ENCODE measurements at regions not wholly inside any gene's neighbourhood (a gene's known extent, or its start where the extent isn't known, plus 50 kb on each side); places are given as distances from the start of the nearest gene placed in this dataset.

DNA sequence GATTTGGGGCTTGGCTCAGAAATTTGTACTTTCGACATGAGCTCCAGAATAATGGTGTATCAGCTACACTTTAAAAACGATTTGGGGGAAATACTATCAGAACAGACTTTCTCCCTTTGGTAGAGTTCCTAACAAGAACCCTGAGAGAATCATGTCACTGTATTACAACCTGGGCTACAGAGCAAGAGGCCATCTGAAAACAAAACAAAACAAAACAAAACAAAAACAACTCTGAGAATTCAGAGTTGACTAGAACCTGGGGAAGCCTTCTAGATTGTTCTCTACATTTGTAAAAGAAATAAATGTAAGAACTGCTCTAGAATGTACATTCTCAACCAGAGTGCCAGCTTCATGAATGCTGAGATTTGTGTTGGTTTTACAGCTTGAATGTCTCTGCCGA is 262.6 kb upstream of the SEMA3D start:
- Histone ChIP-seq H3K4me3 (ENCODE audit: low read length) (no peak overlapping the region), H3K36me3 (ENCODE audit: control insufficient read depth, insufficient read depth, low read length) (no peaks in the 10 kb centered on the region), H3K9me3 (ENCODE audit: control insufficient read depth, low read depth, low read length) (no peaks in the 10 kb centered on the region), H3K27me3 (ENCODE audit: control insufficient read depth, insufficient read depth, low read length) (no peaks in the 10 kb centered on the region), H3K4me1 (ENCODE audit: control insufficient read depth, insufficient read depth, low read length) (no peaks in the 10 kb centered on the region), H3K27ac (ENCODE audit: low read length) (no peak overlapping the region)
- WGBS (ENCODE audit: insufficient coverage, low lambda C conversion rate) = 100% methylated on average over 3 of the region's 3 CpGs
- no peak for DNase-seq

DNA sequence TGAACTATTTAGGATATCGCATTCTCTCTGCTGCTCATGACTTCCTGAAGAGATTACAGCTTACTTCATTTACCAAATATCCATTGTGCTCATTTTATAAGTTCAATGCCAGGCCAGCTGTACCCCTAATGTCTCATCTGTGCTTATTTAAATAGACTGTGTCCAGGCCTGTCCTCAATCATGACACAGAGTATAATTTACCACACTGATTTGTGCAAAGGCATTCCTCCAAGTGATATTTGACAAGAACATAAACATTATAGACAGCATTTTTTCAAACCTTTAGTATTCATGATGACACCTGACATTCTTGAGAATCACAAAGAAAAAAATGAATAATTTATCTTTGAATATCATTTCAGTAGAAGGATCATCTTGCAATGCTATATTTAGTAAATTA is 260.1 kb upstream of the SEMA3D start:
- Histone ChIP-seq H3K27ac (ENCODE audit: low read length) (no peak overlapping the region), H3K27me3 (ENCODE audit: control insufficient read depth, insufficient read depth, low read length) (no peaks in the 10 kb centered on the region), H3K9me3 (ENCODE audit: control insufficient read depth, low read depth, low read length) (no peaks in the 10 kb centered on the region), H3K36me3 (ENCODE audit: control insufficient read depth, insufficient read depth, low read length) (no peaks in the 10 kb centered on the region), H3K4me1 (ENCODE audit: control insufficient read depth, insufficient read depth, low read length) (no peaks in the 10 kb centered on the region), H3K4me3 (ENCODE audit: low read length) (no peak overlapping the region)
- 86% methylated on average over 1 of the region's 1 CpG for WGBS (ENCODE audit: insufficient coverage, low lambda C conversion rate)
- DNase-seq = no peak

DNA sequence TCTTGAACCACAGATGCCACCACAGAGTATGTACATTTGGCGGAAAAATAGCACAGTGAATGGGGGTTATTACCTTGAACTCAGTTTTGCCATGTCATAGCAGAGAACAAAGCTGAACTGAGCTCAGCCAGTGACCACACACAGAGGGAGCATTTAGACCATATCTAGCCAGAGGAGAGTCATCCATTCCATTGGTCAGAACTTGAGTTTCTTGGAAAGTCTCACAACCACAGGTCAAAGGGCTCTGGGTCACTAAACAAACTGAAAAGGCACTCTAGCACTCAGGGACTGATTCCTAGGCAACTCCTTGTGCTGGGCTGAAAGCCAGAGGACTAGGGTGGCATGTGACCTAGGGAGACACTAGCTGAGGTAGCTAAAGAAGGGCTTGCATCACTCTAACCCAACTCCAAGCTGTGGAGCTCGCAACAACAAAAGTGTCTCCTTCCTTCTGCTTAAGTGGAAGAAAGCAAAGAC is 239.7 kb upstream of the SEMA3D start:
- H3K9me3 ChIP-seq (ENCODE audit: control insufficient read depth, low read depth, low read length) = peaks cover 3% of the 10 kb centered on the region
- DNase-seq = no peak
- no peak overlapping the region for H3K27ac ChIP-seq (ENCODE audit: low read length)
- no CpG with 5 or more reads among the region's 2 CpGs for WGBS (ENCODE audit: insufficient coverage, low lambda C conversion rate)
- no peak overlapping the region for H3K4me3 ChIP-seq (ENCODE audit: low read length)
- H3K27me3 ChIP-seq (ENCODE audit: control insufficient read depth, insufficient read depth, low read length) = no peaks in the 10 kb centered on the region
- no peaks in the 10 kb centered on the region for H3K4me1 ChIP-seq (ENCODE audit: control insufficient read depth, insufficient read depth, low read length)
- no peaks in the 10 kb centered on the region for H3K36me3 ChIP-seq (ENCODE audit: control insufficient read depth, insufficient read depth, low read length)

DNA sequence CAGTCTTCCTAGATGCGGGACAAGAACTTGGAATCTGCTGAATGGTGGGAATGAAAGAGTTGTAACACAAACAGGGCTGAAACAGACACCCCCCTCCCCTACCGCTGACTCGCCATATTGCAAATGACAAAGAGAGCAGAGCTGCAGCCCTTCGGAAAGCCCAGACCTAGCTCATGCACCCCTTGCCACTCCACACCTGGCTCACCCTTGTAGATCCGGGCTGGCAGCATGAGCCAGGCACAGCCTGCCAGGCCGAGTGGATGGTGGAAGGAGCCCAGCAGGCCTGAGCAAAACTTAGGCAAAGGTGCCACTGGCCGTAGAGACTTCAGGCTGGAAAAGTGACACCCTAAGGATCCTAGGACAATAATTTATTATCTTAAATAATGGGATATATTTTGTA is 237.4 kb upstream of the SEMA3D start:
- DNase-seq = no peak
- Histone ChIP-seq H3K27me3 (ENCODE audit: control insufficient read depth, insufficient read depth, low read length) (no peaks in the 10 kb centered on the region), H3K9me3 (ENCODE audit: control insufficient read depth, low read depth, low read length) (peaks cover 3% of the 10 kb centered on the region), H3K27ac (ENCODE audit: low read length) (no peak overlapping the region), H3K4me1 (ENCODE audit: control insufficient read depth, insufficient read depth, low read length) (no peaks in the 10 kb centered on the region), H3K36me3 (ENCODE audit: control insufficient read depth, insufficient read depth, low read length) (no peaks in the 10 kb centered on the region), H3K4me3 (ENCODE audit: low read length) (no peak overlapping the region)
- WGBS (ENCODE audit: insufficient coverage, low lambda C conversion rate) = no CpG with 5 or more reads among the region's 7 CpGs

DNA sequence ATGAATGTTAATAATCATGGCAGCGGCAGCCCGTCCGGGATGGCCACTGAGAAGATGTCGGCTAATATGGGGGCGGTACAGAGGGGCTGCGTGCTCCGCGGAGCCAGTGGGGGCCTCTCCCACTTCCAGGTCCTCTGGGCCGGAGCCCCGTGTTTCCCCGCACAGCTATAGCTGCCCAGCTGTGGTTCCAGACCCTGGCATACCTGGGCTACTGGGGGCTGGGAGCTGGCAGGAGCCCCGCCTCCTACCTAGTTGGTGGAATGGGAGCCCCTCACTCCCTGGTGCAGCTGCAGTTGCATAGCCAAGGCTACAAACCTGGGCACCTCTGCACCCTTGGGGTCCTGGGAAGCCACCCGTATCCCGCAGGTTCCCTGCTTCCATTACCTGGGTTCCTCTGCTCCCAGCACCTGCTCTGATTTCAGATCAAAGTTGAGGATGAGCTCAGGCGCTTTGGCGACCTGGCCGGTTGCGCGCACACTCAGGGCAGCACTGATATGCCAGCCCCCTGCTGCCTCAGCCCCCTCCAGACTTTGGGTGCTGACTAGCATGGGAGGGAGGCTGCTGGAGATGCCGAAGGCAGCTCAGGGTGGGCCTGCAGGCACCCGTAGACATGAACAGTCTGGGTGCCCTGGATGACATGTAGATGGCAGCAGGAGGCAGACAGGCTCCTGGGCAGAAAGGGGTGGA is 236.5 kb upstream of the SEMA3D start:
- Histone ChIP-seq H3K27me3 (ENCODE audit: control insufficient read depth, insufficient read depth, low read length) (no peaks in the 10 kb centered on the region), H3K27ac (ENCODE audit: low read length) (no peak overlapping the region), H3K4me3 (ENCODE audit: low read length) (no peak overlapping the region), H3K9me3 (ENCODE audit: control insufficient read depth, low read depth, low read length) (peaks cover 3% of the 10 kb centered on the region), H3K36me3 (ENCODE audit: control insufficient read depth, insufficient read depth, low read length) (no peaks in the 10 kb centered on the region), H3K4me1 (ENCODE audit: control insufficient read depth, insufficient read depth, low read length) (no peaks in the 10 kb centered on the region)
- WGBS (ENCODE audit: insufficient coverage, low lambda C conversion rate) = no CpG with 5 or more reads among the region's 21 CpGs
- DNase-seq = no peak

DNA sequence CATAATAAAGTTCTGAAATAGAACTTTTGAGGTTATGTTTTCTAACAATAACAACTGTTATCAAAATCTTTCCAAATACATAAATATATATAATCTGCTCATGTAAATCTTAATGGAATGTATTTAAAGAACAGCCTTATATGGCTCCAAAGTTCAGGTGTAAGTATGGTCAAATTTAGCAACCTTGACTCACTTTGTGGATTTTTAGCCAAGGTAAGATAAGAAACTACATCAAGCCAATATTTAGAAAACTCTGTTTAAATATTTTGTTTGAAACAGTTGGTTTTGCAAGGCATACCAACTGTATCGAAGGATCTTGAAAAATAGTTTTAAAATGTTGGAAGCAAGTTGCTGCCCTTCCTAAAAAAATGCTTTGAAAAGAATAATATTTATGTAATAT is 228.9 kb upstream of the SEMA3D start:
- no peak for DNase-seq
- H3K9me3 ChIP-seq (ENCODE audit: control insufficient read depth, low read depth, low read length) = no peaks in the 10 kb centered on the region
- no peak overlapping the region for H3K4me3 ChIP-seq (ENCODE audit: low read length)
- H3K4me1 ChIP-seq (ENCODE audit: control insufficient read depth, insufficient read depth, low read length) = no peaks in the 10 kb centered on the region
- no peaks in the 10 kb centered on the region for H3K36me3 ChIP-seq (ENCODE audit: control insufficient read depth, insufficient read depth, low read length)
- 17% methylated on average over 1 of the region's 1 CpG for WGBS (ENCODE audit: insufficient coverage, low lambda C conversion rate)
- H3K27me3 ChIP-seq (ENCODE audit: control insufficient read depth, insufficient read depth, low read length) = no peaks in the 10 kb centered on the region
- H3K27ac ChIP-seq (ENCODE audit: low read length) = no peak overlapping the region

DNA sequence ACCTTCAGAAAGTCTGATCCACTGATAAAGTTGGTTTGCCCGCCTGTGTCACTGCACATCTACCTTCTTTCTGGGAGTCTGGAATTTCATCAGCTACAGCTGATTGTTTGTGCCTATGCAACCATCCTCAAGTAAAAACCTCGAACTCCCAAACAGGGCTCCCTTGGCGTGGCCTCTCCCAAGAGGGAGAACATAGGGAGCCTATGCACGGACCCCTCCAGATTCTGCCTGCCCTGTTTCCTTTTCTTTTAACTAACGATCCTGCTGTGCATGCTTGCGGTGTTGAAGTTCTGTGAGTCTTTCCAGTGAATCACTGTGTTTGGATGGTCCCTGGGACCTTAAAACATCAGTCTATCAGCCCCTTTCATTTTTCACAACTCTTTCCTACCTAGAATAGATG is 226.9 kb upstream of the SEMA3D start:
- Histone ChIP-seq H3K27me3 (ENCODE audit: control insufficient read depth, insufficient read depth, low read length) (no peaks in the 10 kb centered on the region), H3K9me3 (ENCODE audit: control insufficient read depth, low read depth, low read length) (no peaks in the 10 kb centered on the region), H3K4me3 (ENCODE audit: low read length) (no peak overlapping the region), H3K4me1 (ENCODE audit: control insufficient read depth, insufficient read depth, low read length) (no peaks in the 10 kb centered on the region), H3K27ac (ENCODE audit: low read length) (no peak overlapping the region), H3K36me3 (ENCODE audit: control insufficient read depth, insufficient read depth, low read length) (no peaks in the 10 kb centered on the region)
- no CpG with 5 or more reads among the region's 6 CpGs for WGBS (ENCODE audit: insufficient coverage, low lambda C conversion rate)
- DNase-seq = no peak

DNA sequence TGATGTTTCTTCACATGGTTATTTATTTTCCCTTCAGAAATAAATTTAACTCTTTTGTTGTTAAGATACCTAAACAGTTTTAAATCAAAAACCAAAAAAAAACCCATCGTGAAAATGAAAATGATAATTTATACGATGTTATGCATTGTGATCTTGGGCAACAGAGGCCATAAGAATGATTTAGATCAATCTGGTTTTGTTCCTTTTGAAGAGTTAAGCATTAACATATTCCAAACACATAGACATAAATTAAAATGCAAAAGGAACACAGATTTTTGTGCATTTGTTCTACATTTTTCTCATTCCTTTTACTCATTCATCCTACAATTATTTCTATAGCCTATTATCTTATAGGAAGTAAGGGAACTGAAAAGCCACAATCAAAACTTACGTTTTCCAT is 226.1 kb upstream of the SEMA3D start:
- Histone ChIP-seq H3K27me3 (ENCODE audit: control insufficient read depth, insufficient read depth, low read length) (no peaks in the 10 kb centered on the region), H3K4me1 (ENCODE audit: control insufficient read depth, insufficient read depth, low read length) (no peaks in the 10 kb centered on the region), H3K9me3 (ENCODE audit: control insufficient read depth, low read depth, low read length) (no peaks in the 10 kb centered on the region), H3K36me3 (ENCODE audit: control insufficient read depth, insufficient read depth, low read length) (no peaks in the 10 kb centered on the region), H3K4me3 (ENCODE audit: low read length) (no peak overlapping the region), H3K27ac (ENCODE audit: low read length) (no peak overlapping the region)
- WGBS (ENCODE audit: insufficient coverage, low lambda C conversion rate) = 92% methylated on average over 2 of the region's 3 CpGs
- no peak for DNase-seq

DNA sequence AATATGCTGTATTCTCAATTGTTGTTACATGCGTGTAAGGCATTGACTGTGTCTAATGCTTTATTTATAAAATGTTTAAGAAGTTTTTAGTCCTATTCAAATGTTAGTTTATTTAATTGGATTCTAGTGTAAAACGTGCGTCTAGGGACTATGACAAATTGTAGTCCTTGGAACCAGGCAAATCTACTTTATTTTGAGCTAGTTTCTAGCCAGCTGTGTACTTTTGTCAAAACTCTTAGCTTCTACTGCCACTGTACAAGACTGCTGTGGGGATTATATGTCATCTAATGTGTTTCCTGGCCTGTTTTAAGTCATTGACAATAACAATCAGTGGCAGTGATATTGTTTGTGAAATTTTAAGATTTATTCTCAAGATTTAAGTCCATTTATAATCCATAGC is 220.5 kb upstream of the SEMA3D start:
- Histone ChIP-seq H3K27me3 (ENCODE audit: control insufficient read depth, insufficient read depth, low read length) (no peaks in the 10 kb centered on the region), H3K4me3 (ENCODE audit: low read length) (no peak overlapping the region), H3K36me3 (ENCODE audit: control insufficient read depth, insufficient read depth, low read length) (no peaks in the 10 kb centered on the region), H3K9me3 (ENCODE audit: control insufficient read depth, low read depth, low read length) (no peaks in the 10 kb centered on the region), H3K27ac (ENCODE audit: low read length) (no peak overlapping the region), H3K4me1 (ENCODE audit: control insufficient read depth, insufficient read depth, low read length) (no peaks in the 10 kb centered on the region)
- WGBS (ENCODE audit: insufficient coverage, low lambda C conversion rate) = 76% methylated on average over 3 of the region's 3 CpGs
- DNase-seq = no peak

DNA sequence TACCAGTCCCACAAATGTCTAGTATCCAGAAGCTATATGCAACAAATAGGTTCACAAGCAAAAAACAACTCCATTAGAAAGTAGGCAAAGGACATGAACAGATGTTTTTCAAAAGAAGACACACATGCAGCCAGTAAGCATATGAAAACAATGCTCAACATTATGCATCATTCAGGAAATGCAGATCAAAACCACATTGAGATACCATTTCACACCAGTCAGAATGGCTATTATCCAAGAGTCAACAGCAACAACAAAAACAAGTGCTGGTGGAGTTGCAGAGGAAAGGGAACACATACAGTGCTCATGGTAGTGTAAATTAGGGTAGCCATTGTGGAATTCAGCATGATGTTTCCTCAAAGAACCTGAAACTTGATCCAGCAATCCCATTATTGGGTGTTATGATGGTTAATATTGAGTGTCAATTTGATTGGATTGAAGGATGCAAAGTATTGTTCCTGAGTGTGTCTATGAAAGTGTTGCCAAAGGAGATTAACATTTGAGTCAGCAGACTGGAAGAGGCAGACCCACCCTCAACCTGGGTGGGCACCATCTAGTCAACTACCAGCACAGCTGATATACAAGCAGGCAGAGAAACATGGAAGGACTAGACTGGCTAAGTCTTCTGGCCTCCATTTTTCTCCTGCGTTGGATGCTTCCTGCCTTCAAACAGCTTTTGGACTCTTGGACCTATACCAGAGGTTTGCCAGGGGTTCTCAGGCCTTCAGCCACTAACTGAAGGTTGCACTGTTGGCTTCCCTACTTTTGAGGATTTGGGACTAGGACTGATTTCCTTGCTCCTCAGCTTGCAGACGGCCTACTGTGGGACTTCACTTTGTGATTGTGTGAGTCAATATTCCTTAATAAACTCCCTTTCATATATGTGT is 218.4 kb upstream of the SEMA3D start:
- no peaks in the 10 kb centered on the region for H3K4me1 ChIP-seq (ENCODE audit: control insufficient read depth, insufficient read depth, low read length)
- no peak overlapping the region for H3K4me3 ChIP-seq (ENCODE audit: low read length)
- H3K36me3 ChIP-seq (ENCODE audit: control insufficient read depth, insufficient read depth, low read length) = no peaks in the 10 kb centered on the region
- no CpG with 5 or more reads among the region's 2 CpGs for WGBS (ENCODE audit: insufficient coverage, low lambda C conversion rate)
- H3K27me3 ChIP-seq (ENCODE audit: control insufficient read depth, insufficient read depth, low read length) = no peaks in the 10 kb centered on the region
- no peaks in the 10 kb centered on the region for H3K9me3 ChIP-seq (ENCODE audit: control insufficient read depth, low read depth, low read length)
- no peak overlapping the region for H3K27ac ChIP-seq (ENCODE audit: low read length)
- no peak for DNase-seq

All from large intestine (tissue), 3 donors.